ENCODE measurements at regions not wholly inside any gene's neighbourhood (a gene's known extent, or its start where the extent isn't known, plus 50 kb on each side); places are given as distances from the start of the nearest gene placed in this dataset.
"Not testable (repeated sequence)": the region's sequence is repeated elsewhere in the genome, so short reads cannot be mapped to it uniquely, and the experiment has no call there.

- DNase-seq (ENCODE audit: low read depth in 1 of 2, low spot score in 1 of 2), result no peak
These were observed 1431.7 kb upstream of the B3GALT2 start for GRCh38 chr1:194618101-194618500.

GRCh38 chr1:194617272-194617671 is 1430.9 kb upstream of the B3GALT2 start:
- DNase-seq (ENCODE audit: low read depth in 1 of 2, low spot score in 1 of 2), result not testable (repeated sequence)

- no peak for DNase-seq (ENCODE audit: low read depth in 1 of 2, low spot score in 1 of 2)
These were observed 1430.4 kb upstream of the B3GALT2 start for GRCh38 chr1:194616835-194617234.

- no peak for DNase-seq (ENCODE audit: low read depth in 1 of 2, low spot score in 1 of 2)
These were observed 1415.8 kb upstream of the B3GALT2 start for GRCh38 chr1:194602184-194602583.

GRCh38 chr1:194600716-194601115 is 1414.3 kb upstream of the B3GALT2 start:
- DNase-seq (ENCODE audit: low read depth in 1 of 2, low spot score in 1 of 2), result no peak

- DNase-seq (ENCODE audit: low read depth in 1 of 2, low spot score in 1 of 2), result no peak
These were observed 1411.7 kb upstream of the B3GALT2 start for GRCh38 chr1:194598098-194598497.

- DNase-seq (ENCODE audit: low read depth in 1 of 2, low spot score in 1 of 2), result no peak
These were observed 1399.9 kb upstream of the B3GALT2 start for GRCh38 chr1:194586302-194586701.

- no peak for DNase-seq (ENCODE audit: low read depth in 1 of 2, low spot score in 1 of 2)
These were observed 1397.6 kb upstream of the B3GALT2 start for GRCh38 chr1:194584052-194584451.

- DNase-seq (ENCODE audit: low read depth in 1 of 2, low spot score in 1 of 2), result no peak
These were observed 1384.1 kb upstream of the B3GALT2 start for GRCh38 chr1:194570476-194570875.

GRCh38 chr1:194568610-194569009 is 1382.2 kb upstream of the B3GALT2 start:
- no peak for DNase-seq (ENCODE audit: low read depth in 1 of 2, low spot score in 1 of 2)

GRCh38 chr1:194548071-194548470 is 1361.7 kb upstream of the B3GALT2 start:
- no peak for DNase-seq (ENCODE audit: low read depth in 1 of 2, low spot score in 1 of 2)

- no peak for DNase-seq (ENCODE audit: low read depth in 1 of 2, low spot score in 1 of 2)
These were observed 1357.6 kb upstream of the B3GALT2 start for GRCh38 chr1:194544012-194544411.

GRCh38 chr1:194538453-194538852 is 1352.0 kb upstream of the B3GALT2 start:
- DNase-seq (ENCODE audit: low read depth in 1 of 2, low spot score in 1 of 2), result no peak

- no peak for DNase-seq (ENCODE audit: low read depth in 1 of 2, low spot score in 1 of 2)
These were observed 1351.1 kb upstream of the B3GALT2 start for GRCh38 chr1:194537521-194537920.

GRCh38 chr1:194535369-194535768 is 1349.0 kb upstream of the B3GALT2 start:
- no peak for DNase-seq (ENCODE audit: low read depth in 1 of 2, low spot score in 1 of 2)

- DNase-seq (ENCODE audit: low read depth in 1 of 2, low spot score in 1 of 2), result no peak
These were observed 1348.4 kb upstream of the B3GALT2 start for GRCh38 chr1:194534784-194535183.

GRCh38 chr1:194533641-194534040 is 1347.2 kb upstream of the B3GALT2 start:
- no peak for DNase-seq (ENCODE audit: low read depth in 1 of 2, low spot score in 1 of 2)

- DNase-seq (ENCODE audit: low read depth in 1 of 2, low spot score in 1 of 2), result no peak
These were observed 1331.2 kb upstream of the B3GALT2 start for GRCh38 chr1:194517567-194517966.

- no peak for DNase-seq (ENCODE audit: low read depth in 1 of 2, low spot score in 1 of 2)
These were observed 1329.5 kb upstream of the B3GALT2 start for GRCh38 chr1:194515916-194516315.

- no peak for DNase-seq (ENCODE audit: low read depth in 1 of 2, low spot score in 1 of 2)
These were observed 1326.5 kb upstream of the B3GALT2 start for GRCh38 chr1:194512957-194513356.

GRCh38 chr1:194512345-194512744 is 1325.9 kb upstream of the B3GALT2 start:
- DNase-seq (ENCODE audit: low read depth in 1 of 2, low spot score in 1 of 2), result no peak

- no peak for DNase-seq (ENCODE audit: low read depth in 1 of 2, low spot score in 1 of 2)
These were observed 1316.8 kb upstream of the B3GALT2 start for GRCh38 chr1:194503209-194503608.

- DNase-seq (ENCODE audit: low read depth in 1 of 2, low spot score in 1 of 2), result no peak
These were observed 1309.0 kb upstream of the B3GALT2 start for GRCh38 chr1:194495434-194495833.

GRCh38 chr1:194487172-194487571 is 1300.8 kb upstream of the B3GALT2 start:
- DNase-seq (ENCODE audit: low read depth in 1 of 2, low spot score in 1 of 2), result no peak
